ENCODE measurements at regions not wholly inside any gene's neighbourhood (a gene's known extent, or its start where the extent isn't known, plus 50 kb on each side); places are given as distances from the start of the nearest gene placed in this dataset.

DNA sequence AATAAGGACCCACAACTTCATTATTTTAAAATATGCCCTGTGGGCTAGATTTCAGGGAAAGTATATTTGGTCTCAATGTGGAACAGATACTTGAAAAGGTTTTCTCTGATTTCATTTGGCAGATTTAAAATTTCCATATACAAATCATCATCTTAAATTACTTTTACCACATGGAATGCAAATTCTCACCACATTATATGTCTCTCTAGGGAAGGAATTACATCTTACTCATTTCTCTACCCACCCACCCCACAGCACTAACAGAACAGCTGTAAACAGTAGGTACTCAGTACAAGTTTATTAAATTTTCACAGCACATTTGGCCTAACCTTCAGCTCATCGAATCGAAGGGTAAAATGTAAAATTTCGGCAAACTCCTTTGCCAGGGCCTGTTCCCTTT lies 104.0 kb downstream of the CYRIA start:
- DNase-seq, result no peak

DNA sequence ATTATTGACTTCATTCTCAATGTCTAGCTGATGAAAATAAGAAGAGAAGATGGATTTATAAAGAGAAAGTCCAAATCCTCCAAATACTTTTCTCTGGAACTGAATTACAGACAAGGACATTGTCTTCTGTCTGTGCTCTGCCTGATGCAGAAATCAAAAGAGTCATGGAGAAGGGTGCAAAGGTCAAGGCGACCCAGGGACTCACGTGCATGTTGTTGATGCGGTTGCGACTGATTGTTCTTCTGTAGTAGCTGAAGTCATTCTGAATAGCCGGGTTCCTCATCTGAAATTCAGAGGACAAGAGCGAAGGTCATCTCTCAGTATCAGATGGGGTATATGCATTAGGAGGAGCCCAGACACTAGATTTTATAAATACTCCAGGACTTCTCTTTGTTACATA lies 104.4 kb downstream of the CYRIA start:
- DNase-seq, result no peak

DNA sequence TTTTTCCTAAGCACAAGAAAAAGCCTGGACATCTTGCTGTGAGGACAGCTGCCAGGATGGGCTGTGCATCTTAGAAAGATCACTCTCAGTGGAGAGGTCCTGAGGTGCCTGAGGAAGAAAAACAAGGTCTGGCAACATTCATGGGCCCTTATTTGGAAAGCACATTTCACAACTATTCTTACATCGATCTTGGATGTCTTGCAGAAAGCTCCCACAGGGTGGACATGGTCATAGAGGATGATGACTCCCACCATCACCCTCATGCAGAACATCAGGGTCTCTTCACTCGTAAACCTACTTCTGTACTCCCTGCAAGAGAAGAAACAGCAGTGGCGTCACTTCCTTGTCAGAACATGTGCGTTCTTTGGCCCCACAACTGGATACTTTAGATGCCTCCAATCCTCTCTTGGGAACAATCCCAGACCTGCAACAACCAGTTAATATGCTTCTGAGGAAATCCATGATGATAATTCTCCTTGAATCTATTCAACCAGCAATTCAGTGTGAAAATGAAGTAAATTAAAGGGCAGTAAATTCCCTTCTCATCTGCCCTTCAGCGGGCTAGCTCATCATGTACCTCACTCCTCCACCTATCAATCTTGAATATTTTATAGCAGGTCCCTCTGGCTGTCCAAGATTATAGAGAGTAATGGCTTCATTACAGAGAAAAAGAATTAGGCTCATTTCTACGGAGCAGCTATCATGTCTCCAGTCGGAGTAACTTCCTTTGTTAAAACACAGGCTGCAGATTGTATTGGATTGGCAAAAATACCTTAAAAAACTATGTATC lies 106.2 kb downstream of the CYRIA start:
- no peak for DNase-seq

DNA sequence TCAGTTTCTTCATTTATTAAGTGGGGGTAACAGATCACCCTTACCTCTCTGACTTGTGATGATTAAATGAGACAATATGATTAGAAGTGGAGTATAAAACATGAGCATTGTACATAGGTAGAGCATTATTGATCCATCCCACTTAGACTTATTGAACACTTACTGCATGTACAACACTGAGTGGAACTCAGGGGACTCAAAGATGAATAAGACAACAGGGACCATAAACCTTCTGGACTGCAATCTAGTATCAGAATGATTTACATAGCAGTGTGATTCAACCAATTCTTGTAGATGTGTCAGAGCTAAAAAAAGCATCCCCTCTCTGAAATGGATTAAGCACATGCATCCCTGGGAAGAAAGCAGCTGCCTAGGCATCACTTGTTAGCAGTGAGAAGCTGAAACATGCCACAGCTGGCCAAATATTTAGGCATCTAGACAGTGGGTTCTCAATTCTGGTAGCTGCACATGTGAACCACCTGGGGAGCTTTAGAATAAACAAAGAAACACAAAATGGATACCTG lies 111.5 kb downstream of the CYRIA start:
- no peak for DNase-seq

DNA sequence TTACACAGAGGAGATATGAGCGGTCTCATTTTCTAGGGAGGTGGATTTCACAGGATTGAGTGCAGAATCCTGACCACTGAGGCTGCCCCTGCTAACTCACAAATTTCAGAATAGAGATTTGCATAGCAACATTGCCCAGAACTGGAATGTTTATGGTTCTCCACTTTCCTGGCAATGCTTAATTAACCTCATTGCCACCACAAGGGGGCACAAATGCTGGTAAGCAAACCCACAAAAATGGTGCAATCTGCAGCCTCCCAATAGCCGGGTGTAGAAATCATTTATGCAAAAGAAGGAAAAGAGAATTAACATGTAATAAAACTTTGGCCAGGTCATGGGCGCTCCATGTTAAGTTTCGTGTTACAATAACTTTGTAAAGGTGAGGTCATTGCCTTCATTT lies 112.4 kb downstream of the CYRIA start:
- DNase-seq, result no peak

DNA sequence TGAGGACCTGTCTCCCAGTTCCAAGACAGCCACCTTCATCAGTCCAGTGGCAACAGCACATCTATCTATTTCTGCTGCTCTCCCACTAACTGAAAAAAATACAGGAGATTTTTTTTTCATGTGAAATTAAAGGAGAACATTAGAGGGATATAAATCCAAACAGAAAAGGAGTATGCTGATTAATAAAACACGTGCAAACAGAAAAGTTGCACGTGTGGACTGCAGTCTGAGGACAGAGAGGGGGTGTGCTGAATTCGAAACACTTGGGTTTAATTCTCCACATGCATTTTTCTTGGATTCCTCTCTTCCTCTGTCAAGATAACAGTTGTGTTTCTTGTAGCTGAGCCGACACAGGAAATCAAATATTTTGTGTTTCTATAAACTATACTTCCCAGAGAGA lies 113.4 kb downstream of the CYRIA start:
- DNase-seq, result no peak

DNA sequence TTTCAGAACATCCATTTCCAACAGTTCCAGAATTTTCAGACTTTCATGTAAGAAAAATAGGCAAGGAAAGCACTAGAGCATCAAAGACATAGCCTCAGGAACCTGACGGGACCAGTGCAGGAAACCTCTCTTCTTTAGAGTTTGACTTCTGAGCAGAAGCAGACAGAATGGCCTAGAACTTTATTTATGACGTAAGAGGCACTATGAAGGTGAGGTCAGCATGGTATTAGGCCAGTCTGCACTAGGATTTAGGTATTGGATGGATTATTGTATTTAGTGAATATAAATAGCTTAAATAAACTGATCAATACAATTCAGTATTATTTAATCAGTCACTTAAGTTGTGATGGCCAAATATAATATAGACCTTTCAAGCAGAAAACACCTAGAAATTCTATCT lies 117.6 kb downstream of the CYRIA start:
- no peak for DNase-seq

DNA sequence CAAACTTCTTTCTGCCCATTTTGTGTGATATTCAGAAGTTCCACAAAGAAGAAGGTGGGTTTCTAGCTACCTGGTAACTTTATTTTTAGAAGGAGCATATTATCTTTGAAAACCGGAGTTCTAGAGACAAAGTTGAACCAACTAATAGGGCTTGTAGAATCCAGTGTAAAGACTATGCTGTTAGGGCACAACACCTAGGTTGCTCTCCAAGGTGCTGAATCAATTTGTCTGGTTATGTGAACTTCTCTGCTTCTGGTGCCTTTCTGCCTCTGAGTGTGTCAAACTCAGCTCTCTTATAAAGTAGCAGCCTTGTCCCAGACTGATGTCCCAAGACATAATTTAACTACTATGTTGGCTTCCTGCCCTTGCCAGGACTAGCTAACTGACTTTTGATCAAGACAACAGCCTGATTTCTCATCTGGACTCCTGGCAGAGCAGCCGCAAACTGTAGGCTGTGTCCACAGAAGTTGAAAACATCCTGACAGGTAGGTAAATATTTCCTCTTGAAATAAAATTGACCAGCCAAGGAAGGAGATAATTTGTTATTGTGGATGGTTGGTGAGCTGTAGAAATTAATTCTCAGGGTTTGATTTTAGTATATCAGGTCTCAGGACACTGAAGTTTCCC lies 119.4 kb downstream of the CYRIA start:
- DNase-seq, result no peak

DNA sequence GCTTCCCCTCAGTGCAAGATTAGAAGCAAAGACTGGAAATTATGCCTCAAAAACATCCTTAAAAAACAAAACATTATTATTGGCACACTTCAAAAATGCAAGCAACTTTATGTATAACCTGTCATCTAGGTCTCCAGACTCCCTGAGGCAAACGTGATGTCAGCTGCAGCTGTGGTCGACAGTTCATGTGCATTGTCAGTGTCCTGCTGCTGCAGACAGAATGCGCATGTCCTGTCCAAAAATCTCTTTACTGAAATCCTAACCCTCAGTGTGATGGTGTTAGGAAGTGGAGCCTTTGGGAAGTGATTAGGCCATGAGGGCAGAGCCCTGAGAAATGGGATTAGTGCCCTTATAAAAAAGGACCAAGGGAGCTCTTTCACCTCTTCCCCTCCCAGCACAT lies 126.9 kb downstream of the CYRIA start:
- DNase-seq, result no peak

DNA sequence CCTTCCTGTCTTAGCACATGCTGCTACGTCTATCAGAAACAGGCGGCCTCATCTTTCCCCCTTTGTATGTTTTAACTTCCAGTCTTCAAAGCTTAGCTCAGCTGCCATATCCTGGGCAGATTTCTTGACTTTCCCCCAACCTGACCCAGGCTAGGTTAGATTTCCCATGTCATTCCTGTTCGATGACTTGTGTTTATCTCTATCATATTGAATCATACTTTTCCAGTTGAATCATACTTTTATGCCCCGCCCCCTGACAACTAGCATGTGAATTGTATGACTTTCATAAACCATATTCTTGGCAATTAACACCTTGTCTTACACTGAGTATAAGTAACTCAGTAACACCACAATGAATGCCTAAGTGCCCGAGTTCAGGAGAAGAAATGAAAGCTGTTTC lies 128.3 kb downstream of the CYRIA start:
- no peak for DNase-seq

DNA sequence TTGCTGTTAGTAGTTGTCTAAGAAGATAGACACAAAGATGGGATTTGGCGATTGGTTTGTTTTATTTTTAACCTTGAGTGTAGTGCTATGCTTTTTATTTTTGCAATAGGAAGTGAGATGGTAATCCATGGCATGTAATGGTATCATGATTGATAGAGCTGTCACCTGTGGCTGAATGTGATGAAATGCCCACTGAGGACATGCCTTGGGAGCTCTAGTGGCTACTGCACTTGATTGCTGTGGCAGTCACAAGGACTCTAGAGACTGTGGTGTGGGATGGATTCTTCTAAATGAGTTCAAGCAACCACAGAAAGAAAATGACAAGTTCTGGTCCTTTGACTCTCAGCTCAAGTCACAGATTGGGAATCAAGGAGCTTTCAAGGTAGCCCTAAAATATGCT lies 139.4 kb downstream of the CYRIA start:
- no peak for DNase-seq

DNA sequence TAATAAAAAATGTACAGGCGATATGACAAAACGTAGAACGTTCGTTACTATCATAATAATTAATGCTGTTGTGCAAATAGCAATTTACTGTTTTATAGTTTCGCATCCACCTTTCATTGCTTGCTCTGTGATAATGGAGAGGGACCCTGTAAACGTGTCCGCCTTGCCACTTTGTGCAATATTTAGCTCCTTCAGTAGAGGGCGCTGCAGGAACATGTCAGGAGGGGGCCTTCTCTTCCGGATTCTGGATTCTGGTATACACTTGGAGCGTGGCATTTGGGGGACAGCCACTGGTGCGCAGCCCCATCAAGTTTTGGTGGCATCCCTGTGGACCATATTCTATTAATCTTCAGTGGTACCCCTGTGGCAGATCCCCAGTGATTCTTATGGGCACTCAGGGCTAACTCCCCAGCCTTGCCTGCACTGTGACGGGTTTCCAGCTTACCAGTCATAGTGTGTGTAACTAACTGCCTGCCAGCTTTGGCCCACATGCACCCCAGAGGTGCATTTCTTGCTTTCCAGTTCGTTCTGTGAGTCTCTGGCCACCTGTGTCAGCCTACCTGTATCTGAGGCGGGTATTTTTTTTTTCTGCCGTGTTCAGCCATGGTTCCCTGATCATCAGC lies 140.3 kb downstream of the CYRIA start:
- DNase-seq, result no peak

DNA sequence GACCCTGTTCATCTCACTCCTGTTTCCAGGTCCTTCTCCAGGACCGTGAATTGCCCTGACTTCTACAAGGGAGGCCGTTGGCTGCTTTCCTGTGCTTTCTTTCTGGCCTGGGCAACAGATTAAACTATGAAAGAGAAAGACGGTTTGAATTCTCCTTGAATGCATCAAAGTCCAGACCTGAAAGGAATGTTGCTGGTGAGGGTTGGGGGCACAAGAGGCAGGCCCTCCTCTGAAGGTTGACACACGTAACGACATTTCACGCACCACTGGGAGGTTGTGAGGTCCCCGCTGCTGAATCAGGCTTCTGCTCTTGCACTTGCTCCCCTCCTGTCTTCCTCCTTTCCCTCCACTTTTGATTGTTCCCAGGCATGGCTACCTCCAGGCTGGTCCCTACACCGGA lies 141.9 kb downstream of the CYRIA start:
- DNase-seq, result no peak

DNA sequence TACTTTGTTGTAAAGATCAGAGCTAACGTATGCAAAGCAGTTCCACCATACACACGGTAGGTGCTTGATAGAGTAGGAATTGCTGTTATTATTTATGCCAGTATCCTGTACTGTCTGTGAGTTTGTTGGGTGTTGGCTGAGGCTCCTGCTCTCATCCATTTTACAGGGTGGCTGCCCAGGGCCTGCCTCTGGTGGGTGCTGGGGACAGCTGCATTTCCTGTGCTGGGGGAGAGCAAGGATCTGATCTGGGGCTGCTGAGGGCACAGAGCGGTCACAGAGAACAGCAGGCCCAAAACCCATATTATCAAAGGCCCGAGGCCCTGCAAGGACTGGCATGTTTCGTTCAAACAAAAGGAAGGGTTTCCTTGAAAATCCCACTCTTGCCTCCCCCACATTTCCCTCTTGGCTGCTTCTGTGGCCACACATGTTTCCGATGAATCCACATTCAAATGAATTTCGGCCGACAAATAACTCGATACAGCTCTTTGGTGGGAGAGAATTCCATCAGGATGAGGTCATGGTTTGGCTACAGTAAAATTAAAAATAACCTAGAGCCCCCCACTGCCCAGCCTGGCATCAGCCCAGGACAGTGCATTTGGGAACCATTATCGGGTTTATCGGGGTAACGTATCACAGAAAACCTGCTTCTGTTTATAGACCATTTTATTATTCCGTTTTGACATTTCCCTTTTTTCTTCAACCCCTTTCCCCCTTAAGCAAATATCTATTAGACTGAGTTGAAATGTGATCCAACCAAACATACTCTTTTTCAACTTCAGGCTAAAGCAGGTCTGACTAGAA lies 143.4 kb downstream of the CYRIA start:
- peak; percentile 65 for DNase-seq

DNA sequence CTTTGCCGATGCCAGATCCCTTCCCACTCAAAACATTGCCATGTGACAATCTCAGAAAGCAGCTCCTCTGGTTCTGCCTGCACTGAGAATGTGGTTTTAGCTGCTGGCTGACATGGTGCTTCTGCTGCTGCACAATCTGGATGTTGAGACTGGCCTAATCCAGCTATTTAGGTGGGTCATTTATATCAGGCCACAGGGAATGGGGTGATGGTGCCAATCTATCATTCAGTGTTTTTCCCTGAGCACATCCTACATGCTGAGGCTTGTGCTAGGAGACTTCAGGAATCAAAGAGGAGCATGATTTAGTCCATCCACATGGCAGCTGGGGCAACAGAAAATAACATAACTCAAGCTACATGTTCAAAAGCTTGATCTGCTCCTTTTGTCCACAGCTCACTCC lies 144.7 kb downstream of the CYRIA start:
- DNase-seq, result no peak

DNA sequence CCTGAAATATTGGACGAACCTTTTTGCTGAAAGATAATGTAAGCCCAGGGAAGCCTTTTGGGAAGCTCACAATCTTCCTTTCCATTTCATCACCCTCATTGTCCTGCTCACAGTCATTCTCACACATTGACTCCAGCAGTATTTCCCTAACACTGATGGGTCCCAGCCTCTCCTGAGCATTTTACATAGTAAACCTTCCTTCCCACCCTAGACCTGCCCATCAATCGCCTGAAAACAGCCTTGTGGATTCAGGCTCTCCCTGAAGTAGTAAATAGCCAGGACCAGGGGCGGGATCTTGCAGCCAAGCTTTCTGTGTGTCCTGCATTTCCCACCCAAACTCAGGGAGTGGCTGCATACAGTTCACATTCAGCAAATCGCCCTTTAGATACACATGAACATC lies 149.9 kb downstream of the CYRIA start:
- no peak for DNase-seq

DNA sequence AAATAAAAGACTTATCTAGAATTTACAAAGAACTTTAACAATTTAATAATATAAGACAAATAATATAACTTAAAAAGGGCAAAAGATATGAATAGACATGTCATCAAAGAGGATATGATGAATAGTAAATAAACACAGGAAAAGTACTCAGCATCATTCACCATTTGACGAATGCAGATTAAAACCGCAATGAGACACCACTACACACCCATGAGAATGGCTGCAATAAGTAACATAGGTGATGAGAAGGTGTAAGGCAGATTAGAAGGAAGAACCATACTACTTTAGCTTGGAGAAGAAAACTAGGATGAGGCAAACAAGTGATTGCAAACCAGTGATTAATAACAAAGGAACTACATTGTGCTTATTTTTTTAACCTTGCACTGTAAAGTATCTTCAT lies 152.0 kb downstream of the CYRIA start:
- no peak for DNase-seq

DNA sequence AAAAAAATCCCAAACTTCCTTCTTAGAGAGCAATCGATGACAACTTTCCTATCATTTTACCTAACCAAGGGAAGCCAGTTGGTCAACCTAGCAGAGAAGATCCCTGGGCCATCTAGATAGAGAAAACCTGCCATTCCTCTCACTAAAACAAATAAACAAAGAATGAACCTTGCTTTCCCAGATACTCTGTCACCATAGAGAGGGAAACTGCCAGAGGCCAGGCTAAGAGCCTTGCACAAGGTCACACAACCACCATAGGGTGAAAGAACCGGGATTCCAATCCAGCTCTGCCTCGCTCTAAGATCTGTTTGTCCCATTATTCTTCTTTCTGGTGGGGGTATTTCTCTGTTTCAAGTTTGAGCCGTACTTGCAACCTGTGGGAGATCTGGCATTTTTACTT lies 154.6 kb downstream of the CYRIA start:
- no peak for DNase-seq

DNA sequence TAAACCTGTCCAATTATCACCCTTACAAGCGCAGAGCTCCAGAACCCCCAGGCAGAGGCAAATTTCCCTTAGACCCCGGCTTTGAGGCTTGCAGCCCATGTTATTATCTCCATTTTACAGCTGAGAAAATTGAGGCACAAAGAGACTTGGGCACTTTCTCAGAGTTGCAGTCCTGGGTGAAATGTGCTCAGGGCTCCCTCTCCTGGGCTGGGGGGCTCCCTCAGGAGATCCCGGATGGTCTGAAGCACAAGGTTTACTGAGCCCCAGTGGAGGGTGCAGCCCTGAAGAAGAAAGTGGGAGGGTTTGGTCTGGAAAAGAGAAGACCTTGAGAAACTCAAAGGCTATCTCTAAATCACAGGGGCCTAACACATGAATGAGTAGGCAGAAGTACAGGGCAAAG lies 156.6 kb downstream of the CYRIA start:
- DNase-seq, result no peak

DNA sequence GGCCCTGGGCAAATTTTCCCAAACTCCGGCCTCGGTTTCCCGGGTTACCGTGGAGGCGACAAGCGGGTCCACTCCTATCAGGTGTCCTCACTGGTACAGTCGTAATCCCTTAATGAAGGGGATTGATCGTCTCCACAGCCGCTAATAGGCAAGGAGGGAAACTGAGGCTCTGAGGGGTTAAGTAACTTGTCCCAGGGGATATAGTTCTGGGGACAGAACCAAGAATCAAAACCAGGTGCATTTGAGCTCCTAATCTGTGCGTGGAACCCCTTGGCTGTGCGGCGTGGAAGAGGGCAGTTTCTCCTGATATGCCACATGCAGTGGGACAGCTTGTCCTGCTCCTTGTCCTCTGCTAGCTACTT lies 157.2 kb downstream of the CYRIA start:
- DNase-seq, result no peak

DNA sequence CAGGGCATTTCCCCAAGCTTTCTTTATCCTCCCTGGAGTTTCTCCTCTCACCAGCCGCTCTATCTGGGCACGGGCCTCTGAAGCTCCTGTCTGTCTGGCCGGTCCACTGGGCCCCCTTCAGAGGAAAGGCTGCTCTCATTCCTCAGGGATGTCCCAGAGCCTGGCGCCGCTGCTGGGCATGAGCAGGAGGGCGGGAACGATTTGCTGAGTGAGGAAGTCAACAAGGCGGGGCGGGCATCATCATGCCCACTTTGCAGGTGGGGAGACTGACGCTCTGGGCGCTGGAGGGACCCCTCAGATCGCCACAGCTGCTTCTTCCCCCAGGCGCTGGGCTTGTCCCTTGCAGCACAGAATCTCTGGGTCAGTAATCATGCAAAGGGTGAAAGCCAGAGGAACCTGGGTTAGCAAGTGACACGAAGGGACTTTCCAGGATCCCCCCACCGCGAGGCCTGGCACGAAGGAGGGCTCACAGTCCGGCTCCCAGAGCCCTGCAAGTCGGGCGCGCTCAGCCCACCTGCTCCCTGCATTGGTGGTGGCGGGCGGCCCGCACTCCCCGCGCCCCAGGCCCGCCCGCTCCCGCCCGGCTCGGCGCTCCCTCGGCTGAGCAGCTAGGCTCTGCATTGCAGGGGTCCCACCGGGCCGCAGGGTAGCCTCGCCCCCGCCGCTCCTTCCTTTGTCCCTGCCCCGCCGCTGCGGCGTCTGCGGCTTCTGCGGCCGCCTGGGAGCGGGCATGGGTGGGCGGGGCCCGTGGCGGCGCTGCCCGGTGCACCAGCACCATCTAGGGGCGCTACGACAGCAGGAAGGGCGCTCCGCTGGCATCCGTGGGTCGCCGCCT lies 157.8 kb downstream of the CYRIA start:
- DNase-seq, result peak; percentile 55

DNA sequence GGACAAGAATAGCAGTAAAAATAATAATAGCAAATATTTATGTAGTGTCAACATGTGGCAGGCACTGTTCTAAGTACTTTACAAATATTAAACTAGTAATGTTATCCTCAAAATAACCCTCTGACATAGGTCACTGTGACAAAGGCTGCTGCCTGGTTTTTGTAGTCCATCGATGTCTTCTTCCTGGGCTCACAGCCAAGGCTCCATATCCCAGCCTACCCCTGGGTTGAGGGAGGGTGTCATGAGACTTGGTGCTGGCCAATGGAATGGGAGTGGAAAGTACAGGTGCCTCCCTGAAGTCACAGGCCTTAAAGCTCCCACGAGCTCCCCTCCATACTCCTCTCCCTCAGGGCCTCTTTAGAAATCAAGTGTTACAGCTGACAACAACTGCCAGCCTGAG lies 159.3 kb downstream of the CYRIA start:
- DNase-seq, result no peak
